HCT116 (cell line): ENCODE measurements at regions not wholly inside any gene's neighbourhood (a gene's known extent, or its start where the extent isn't known, plus 50 kb on each side); places are given as distances from the start of the nearest gene placed in this dataset.

Experiments
- ATAC-seq: fragments of 200-7000 bp; cut with Tn5 transposase; 2 replicates; pipeline ENCODE4 v1.9.1; 2020; ENCODE audit warnings: mild to moderate bottlenecking, moderate library complexity
- BruUV-seq: library from RNA; stranded (reverse); fragments of 400-500 nt; replicated peaks from 2 replicates; lab custom pipeline; 2021; lab: Mats Ljungman, UMichigan
- CTCF ChIA-PET: fragments of 300-600 bp; sonication (Branson Sonifier 250); formaldehyde crosslinking; loops from one replicate; lab custom pipeline; 2021; ENCODE audit warnings: antibody characterized with exemption; lab: Charles Lee
- POLR2A ChIA-PET: fragments of 300-600, 350-600 bp; sonication (Branson Sonifier 250); formaldehyde crosslinking; loops from one replicate; lab custom pipeline; 2021; ENCODE audit warnings: antibody characterized with exemption; lab: Charles Lee
- RAD21 ChIA-PET, 2 experiments: fragments of 300-600 bp; sonication (Branson Sonifier 250); formaldehyde crosslinking; loops; one replicate each; lab custom pipeline; 2023; ENCODE audit warnings: low total read pairs in 2 of 2; ENCODE audit not compliant: uncharacterized antibody in 2 of 2, unreplicated experiment in 2 of 2, low non-redundant PET in 1 of 2; lab: Charles Lee
- DNase-seq: peaks from one replicate; pipeline ENCODE4 v3.0.0-alpha.2; 2010; ENCODE audit warnings: low read depth, low spot score
- H2AFZ ChIP-seq: fragments of 200-600 bp; shearing (Covaris generic), sonication (generic); 2 replicates; pipeline ENCODE4 v1.6.1; 2017; ENCODE audit warnings: low read depth, mixed run types, mixed read lengths, antibody characterized with exemption, low read length; ENCODE audit not compliant: poor library complexity, severe bottlenecking
- H3K27ac ChIP-seq: 2 replicates; pipeline ENCODE4 v1.5.1; 2012; ENCODE audit warnings: low read depth, low read length
- H3K27me3 ChIP-seq: fragments of 200-600 bp; sonication (generic); 2 replicates; pipeline ENCODE4 v1.6.1; 2016; ENCODE audit warnings: mixed run types, low read length, mixed read lengths; ENCODE audit not compliant: insufficient read depth
- H3K36me3 ChIP-seq, 2 experiments: fragments of 200-500 bp in 1 of 2; fragments of 200-600 bp in 1 of 2; sonication (Bioruptor generic) in 1 of 2; sonication (generic) in 1 of 2; 2 replicates each; pipeline versions ENCODE4 v1.5.1 to v1.6.1; 2014 to 2016; ENCODE audit warnings: low read length in 2 of 2, inconsistent platforms in 1 of 2, mixed read lengths in 1 of 2, mixed run types in 1 of 2; ENCODE audit not compliant: insufficient read depth in 2 of 2, control insufficient read depth in 1 of 2
- H3K4me1 ChIP-seq, 2 experiments: fragments of 200-600 bp in 1 of 2; sonication (generic) in 1 of 2; 2 replicates each; pipeline versions ENCODE4 v1.5.1 to v1.6.1; 2012 to 2017; ENCODE audit warnings: low read length in 2 of 2, inconsistent platforms in 1 of 2, mild to moderate bottlenecking in 1 of 2, mixed read lengths in 1 of 2, mixed run types in 1 of 2, moderate library complexity in 1 of 2; ENCODE audit not compliant: insufficient read depth in 2 of 2, control insufficient read depth in 1 of 2
- H3K4me2 ChIP-seq: fragments of 200-600 bp; sonication (generic); 2 replicates; pipeline ENCODE4 v1.6.1; 2017; ENCODE audit warnings: mixed run types, low read length, mixed read lengths
- H3K4me3 ChIP-seq, 2 experiments: fragments of 200-600 bp in 1 of 2; sonication (generic) in 1 of 2; replicated peaks in 1 of 2; 2 replicates each; pipeline ENCODE4 v1.5.1; 2011 to 2016; ENCODE audit warnings: low read length in 2 of 2, control low read depth in 1 of 2, low read depth in 1 of 2, mild to moderate bottlenecking in 1 of 2, mixed read lengths in 1 of 2, mixed run types in 1 of 2
- H3K79me2 ChIP-seq: fragments of 200-600 bp; sonication (generic); 2 replicates; pipeline ENCODE4 v1.6.1; 2017; ENCODE audit warnings: mild to moderate bottlenecking, mixed run types, low read length, moderate library complexity, mixed read lengths; ENCODE audit not compliant: insufficient read depth
- H3K9ac ChIP-seq: fragments of 200-600 bp; sonication (generic); 2 replicates; pipeline ENCODE4 v1.6.1; 2016; ENCODE audit warnings: low read length, mixed read lengths
- H3K9me2 ChIP-seq: fragments of 200-600 bp; sonication (generic), shearing (Covaris generic); 2 replicates; pipeline ENCODE4 v1.6.1; 2017; ENCODE audit warnings: mixed run types, mild to moderate bottlenecking, moderate library complexity; ENCODE audit not compliant: insufficient read depth
- H3K9me3 ChIP-seq, 2 experiments: fragments of 200-500 bp in 1 of 2; fragments of 200-600 bp in 1 of 2; sonication (Bioruptor generic) in 1 of 2; sonication (generic) in 1 of 2; 2 replicates each; pipeline ENCODE4 v1.6.1; 2014 to 2017; ENCODE audit warnings: low read length in 2 of 2, mixed read lengths in 2 of 2, inconsistent platforms in 1 of 2, low read depth in 1 of 2, mild to moderate bottlenecking in 1 of 2, mixed run types in 1 of 2, moderate library complexity in 1 of 2; ENCODE audit not compliant: control insufficient read depth in 1 of 2, insufficient read depth in 1 of 2
- H4K20me1 ChIP-seq: fragments of 200-600 bp; sonication (generic), shearing (Covaris generic); 2 replicates; pipeline ENCODE4 v1.6.1; 2017; ENCODE audit warnings: mixed run types, mild to moderate bottlenecking, moderate library complexity; ENCODE audit not compliant: insufficient read depth
- ATF3 ChIP-seq: IDR thresholded peaks from 2 replicates; pipeline ENCODE4 v1.6.1; 2012
- CTCF ChIP-seq, 3 experiments: fragments of 200-600 bp in 1 of 3; sonication (generic) in 1 of 3; IDR thresholded peaks in 2 of 3; conservative IDR thresholded peaks in 1 of 3; 2 replicates each; pipeline ENCODE4 v1.5.1; 2012 to 2017; ENCODE audit warnings: low read depth in 2 of 3, low read length in 2 of 3, antibody characterized with exemption in 1 of 3, borderline replicate concordance in 1 of 3, control low read depth in 1 of 3, mild to moderate bottlenecking in 1 of 3, mixed read lengths in 1 of 3, mixed run types in 1 of 3, moderate library complexity in 1 of 3; ENCODE audit not compliant: insufficient read depth in 1 of 3
- ELF1 ChIP-seq: IDR thresholded peaks from 2 replicates; pipeline ENCODE4 v1.6.1; 2012; ENCODE audit warnings: low read depth, borderline replicate concordance
- MAX ChIP-seq: IDR thresholded peaks from 2 replicates; pipeline ENCODE4 v1.6.1; 2012
- POLR2AphosphoS5 ChIP-seq: IDR thresholded peaks from 2 replicates; pipeline ENCODE4 v1.6.1; 2011; ENCODE audit warnings: mild to moderate bottlenecking, low read depth, low read length, moderate library complexity
- RAD21 ChIP-seq: IDR thresholded peaks from 2 replicates; pipeline ENCODE4 v1.6.1; 2012; ENCODE audit warnings: low read depth, mild to moderate bottlenecking
- SIN3A ChIP-seq: IDR thresholded peaks from 2 replicates; pipeline ENCODE4 v1.6.1; 2012; ENCODE audit warnings: low read depth
- YY1 ChIP-seq: IDR thresholded peaks from 2 replicates; pipeline ENCODE4 v1.6.1; 2011; ENCODE audit warnings: low read length, low read depth, moderate library complexity, mild to moderate bottlenecking; ENCODE audit not compliant: insufficient replicate concordance; ENCODE audit errors: extremely low read depth
- ZBTB33 ChIP-seq: IDR thresholded peaks from 2 replicates; pipeline ENCODE4 v1.6.1; 2011; ENCODE audit warnings: mild to moderate bottlenecking, low read length, moderate library complexity; ENCODE audit not compliant: insufficient replicate concordance; ENCODE audit errors: extremely low read depth
- ZFX ChIP-seq: fragments of 450-650 bp; IDR thresholded peaks from 2 replicates; pipeline ENCODE4 v1.6.1; 2017
- intact Hi-C: fragments of 100-400 bp; cut with micrococcal nuclease; formaldehyde crosslinking; loops from 2 replicates; pipeline ENCODE4 v1.10.0; 2022

GRCh38 chr5:92917044-92917443, 664.0 kb downstream of the NR2F1-AS1 start:
- ChIA-PET POLR2A (no interaction called here), CTCF (no interaction called here), RAD21 (no interaction called here)
- TF ChIP-seq SIN3A (no peak), ATF3 (no peak), POLR2AphosphoS5 (no peak), RAD21 (no peak), MAX (no peak), ELF1 (no peak), ZFX (no peak), YY1 (no peak), CTCF (IDR thresholded peaks at IDR 0.05 in 2 of 3, conservative IDR thresholded peaks at IDR 0.05 in 1 of 3; ENCODE audit: borderline replicate concordance in 1 of 3, insufficient read depth in 1 of 3, low read depth in 2 of 3, low read length in 2 of 3) (no peak), ZBTB33 (no peak)
- no peak overlapping the region for H3K4me2 ChIP-seq
- H4K20me1 ChIP-seq, result no peaks in the 10 kb centered on the region
- H3K9ac ChIP-seq, result no peak overlapping the region
- no peaks in the 10 kb centered on the region; a peak in 1 of 4 replicates for H3K4me1 ChIP-seq
- intact Hi-C loops, result loop anchor here (5.0 kb wide), 1 partner anchor 145 kb away; no protein-coding TSS in a partner anchor
- H3K36me3 ChIP-seq, result no peaks in the 10 kb centered on the region
- no TSS peak for BruUV-seq
- H3K27me3 ChIP-seq, result no peaks in the 10 kb centered on the region
- no peaks in the 10 kb centered on the region for H3K9me2 ChIP-seq
- no peak overlapping the region for H2AFZ ChIP-seq
- ATAC-seq, result no peak
- no peaks in the 10 kb centered on the region for H3K9me3 ChIP-seq
- H3K4me3 ChIP-seq, result no peak overlapping the region
- no peak for DNase-seq
- no peaks in the 10 kb centered on the region for H3K79me2 ChIP-seq
- H3K27ac ChIP-seq, result no peak overlapping the region
